NK-92 treated with Interleukin-12 subunit alpha and Interleukin-12 subunit beta, amount 100 ng/mL, for 24 hours (cell line): ENCODE measurements at regions not wholly inside any gene's neighbourhood (a gene's known extent, or its start where the extent isn't known, plus 50 kb on each side); places are given as distances from the start of the nearest gene placed in this dataset.

Experiments
- DNase-seq: peaks from one replicate; lab custom pipeline; 2025; lab: John Stamatoyannopoulos, UW

DNA sequence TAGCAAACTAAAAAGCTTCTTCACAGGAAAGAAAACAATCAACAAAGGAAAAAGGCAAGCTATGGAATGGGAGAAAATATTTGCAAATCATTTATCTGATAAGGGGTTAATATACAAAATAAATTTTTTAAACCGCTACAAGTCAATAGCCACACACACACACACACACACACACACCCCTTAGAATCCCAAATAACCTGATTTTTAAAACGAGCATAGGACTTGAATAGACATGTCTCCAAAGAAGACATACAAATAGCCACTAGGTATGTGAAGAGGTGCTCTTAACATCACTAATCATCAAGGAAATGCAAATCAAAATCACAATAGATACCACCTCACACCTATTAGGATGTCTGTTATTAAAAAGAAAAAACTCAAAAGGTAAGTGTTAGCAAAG lies 187.7 kb downstream of the TRIM27 start:
- DNase-seq = no peak

DNA sequence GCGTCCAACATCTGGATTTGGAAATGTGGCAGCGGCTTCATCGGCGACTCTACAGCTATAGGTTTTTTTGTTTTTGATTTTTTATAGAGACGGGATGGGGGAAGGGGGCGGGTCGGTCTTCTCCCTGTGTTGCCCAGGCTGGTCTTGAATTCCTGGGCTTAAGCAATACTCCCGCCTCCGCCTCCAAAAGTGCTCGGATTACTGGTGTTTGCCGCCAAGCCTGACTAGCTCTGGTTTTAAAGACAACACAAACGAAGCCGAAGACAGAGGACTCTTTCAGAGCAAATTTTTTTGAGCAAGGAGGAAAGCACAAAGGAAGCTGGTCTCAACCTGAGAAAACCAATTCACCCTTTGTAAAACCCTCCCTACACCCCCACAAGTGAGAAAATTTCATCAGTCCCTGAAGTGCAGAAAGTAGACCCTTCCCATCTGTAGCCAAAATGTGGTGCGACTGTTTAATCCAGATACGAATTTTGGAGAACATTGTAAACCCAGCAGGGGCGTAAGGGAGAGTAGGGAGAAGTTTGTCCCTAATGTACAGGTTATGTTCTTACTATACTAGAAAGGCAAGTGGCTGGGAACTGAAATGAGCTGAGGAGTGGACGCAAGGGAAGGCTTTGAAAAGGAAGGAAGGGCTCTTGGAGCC lies 185.9 kb downstream of the TRIM27 start:
- DNase-seq = no peak

DNA sequence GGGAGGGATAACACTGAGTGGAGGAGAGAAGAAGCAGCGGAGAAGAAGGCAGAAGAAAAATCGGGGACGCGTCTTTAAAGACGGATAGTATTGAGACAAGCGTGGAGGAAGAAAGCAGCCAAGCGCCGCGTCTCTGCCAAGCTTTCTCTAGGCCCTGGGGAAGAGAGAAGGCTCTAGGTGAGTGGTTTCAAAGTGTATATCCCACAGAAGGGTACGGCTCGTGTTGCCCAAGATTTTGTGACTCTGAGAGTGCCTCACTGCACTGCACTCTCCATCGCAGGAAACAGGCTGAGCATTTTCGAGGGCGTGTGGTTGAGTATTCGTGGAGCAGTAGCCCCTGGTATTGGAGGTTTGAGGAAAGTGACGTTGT lies 185.4 kb downstream of the TRIM27 start:
- DNase-seq = no peak

DNA sequence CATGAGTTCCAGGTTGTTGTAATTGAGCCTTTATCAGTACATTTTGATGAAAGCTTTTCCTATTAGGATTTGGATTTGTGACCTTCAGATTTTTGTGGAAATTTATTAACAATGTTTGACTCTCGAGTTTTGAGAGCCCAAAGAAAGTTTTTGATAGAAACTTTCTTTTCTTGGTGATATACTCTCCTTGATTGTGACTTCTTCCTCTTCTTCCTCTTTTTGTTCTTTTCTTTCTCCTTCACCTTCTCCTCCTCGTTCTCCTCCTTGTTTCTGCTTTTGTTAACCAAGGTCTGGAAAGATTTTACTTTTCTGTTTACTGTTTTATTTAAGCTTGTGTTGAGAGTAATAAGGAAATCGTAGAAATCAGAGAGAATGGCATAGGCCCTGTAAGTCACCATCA lies 182.4 kb downstream of the TRIM27 start:
- no peak for DNase-seq

DNA sequence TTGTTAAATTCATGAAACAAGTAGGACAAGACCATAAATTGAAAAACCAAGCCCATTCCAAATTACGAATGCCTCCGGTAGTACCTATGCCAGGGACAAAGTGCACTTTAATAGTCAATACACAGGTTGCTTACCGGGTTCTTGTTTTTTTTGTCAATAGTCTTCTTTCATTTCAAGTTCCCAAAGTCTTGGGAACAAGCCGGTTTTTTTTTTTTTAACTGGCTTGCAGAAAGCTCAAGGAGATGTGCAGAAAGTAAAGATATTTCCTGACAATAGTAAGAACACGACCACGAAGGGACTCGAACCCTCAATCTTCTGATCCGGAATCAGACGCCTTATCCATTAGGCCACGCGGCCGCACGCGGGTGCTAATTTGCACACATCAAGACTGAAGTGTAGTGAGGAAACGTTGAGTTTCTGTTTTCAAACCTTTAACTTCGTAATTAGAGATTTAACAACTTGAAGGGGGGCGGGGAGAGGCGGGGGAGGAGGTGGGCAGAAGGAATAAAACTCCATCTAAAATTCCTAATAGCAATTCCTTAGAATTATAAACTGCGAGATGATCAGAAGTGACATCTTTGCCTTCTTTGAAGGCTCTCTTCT lies 181.0 kb downstream of the TRIM27 start:
- DNase-seq = no peak

DNA sequence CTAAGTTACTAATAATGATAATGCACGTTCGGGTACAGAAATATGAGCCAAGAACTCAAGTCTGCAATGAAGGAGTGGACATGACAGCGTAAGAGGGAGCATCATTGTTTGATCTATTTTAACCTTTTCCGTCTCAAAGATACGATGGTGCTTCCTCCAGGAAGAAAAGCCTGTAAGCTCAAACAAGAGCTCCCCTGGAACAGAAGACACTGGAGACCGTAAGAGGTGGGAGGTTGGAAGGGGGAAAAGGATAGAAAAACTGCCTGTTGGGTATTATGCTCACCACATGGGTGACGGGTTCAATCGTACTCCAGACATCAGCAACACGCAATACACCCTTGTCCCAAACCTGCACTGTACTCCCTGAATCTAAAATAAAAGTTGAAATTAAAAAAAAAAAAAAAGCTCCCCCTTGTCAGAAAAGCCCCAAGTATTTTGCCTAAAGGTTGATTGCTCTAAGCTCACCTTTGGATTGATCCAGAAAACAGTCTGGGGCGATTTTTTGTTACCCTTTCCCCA lies 180.5 kb downstream of the TRIM27 start:
- no peak for DNase-seq

DNA sequence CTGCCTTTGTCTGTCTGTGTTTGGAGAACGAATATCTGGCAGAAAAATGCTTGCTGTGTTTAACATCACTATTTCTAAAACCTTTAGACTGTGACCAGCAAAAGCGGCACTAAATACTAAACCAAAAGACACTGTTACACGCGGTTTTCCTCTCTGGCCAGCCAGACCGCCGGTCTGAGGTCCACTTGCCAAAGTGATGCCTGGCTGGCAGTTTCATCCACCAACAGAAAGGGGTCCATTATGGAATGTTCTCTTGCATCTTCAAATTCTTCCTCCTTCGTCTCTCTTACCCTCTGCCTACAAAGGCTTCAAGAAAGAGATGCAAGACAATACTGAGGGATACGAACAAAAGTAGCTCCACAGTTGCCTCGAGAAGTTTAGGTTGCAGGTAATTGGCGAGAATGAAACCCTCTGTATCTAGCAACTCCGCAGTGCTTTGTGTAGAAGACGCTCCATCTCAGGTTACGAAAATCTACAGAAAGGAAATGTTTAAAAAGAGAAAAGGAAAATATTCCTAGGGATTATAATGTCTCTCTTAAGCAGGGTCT lies 176.6 kb downstream of the TRIM27 start:
- no peak for DNase-seq

DNA sequence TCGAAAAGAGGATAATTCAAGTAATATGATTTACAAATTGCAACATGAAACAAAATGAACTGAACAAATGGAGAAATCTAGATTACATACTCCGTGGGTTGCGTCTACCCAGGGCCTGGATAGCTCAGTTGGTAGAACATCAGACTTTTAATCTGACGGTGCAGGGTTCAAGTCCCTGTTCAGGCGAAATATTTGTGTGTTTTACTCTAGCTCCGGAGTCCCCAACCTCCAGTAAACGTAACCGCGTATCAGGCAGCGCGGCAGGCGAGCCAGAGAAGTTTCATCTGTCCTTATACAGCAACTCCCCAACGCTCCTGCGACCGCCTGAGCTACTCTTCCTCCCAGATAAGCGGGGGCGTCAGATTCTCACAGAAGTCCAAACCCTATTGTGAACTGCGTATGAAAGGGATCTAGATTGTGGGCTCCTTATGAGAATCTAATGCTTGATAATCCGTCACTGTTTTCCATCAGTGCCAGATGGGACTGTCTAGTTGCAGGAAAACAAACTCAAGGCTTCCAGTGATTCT lies 176.1 kb downstream of the TRIM27 start:
- no peak for DNase-seq

DNA sequence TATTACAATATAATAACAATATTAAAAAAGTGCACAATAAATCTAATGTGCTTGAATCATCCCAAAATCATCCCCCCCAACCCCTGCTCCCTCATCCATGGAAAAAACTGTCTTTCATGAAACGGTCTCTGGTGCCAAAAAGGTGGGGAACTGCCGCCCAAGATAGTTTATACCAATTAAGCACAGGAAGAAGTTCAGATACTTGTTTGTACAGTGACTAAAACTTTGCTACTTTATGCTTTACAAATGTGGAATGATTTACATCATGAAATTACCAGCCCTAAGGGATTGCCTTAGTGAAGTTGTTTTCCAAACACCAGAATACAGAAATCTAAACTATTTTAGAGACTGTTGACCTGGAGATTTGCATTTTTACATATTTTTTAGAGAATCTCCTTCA lies 175.6 kb downstream of the TRIM27 start:
- no peak for DNase-seq

DNA sequence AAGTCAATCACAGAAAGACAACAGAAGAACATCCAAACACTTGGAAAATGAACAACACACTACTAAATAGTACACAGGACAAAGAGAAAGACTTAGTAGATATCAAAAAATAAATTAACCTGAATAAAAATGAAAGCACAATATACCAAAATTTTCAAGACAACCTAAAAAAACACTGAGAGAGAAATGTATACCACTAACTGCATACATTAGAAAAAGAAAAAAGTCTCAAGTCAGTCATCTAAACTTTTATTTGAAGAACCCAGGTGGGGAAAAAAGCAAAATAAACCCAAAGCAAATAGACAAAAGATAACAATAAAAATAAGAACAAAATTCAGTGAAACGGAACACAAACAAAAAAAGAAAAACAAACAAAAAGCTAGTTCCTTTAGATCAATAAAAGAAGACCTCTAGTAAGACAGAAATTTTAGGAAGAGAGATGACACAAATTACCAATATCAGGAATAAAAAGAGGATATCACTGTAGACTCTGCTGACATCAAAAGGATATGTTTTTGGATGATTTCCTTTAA lies 172.8 kb downstream of the TRIM27 start:
- DNase-seq = no peak

DNA sequence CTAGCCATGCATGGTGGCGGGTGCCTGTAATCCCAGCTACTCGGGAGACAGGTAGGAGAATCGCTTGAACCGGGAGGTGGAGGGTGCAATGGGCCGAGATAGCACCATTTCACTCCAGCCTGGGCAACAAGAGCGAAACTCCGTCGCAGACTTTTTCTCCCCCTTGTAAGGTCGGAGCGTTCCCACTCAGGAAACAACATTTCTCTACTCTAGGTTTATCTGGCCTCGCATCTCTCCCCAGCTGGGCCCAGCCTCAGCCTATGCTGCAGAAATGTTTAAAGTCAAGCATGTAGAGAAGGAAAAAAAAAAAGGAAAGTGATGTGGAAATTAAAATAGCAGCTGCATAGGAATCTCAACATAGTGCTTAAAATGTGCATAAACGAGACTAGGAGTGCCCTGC lies 172.3 kb downstream of the TRIM27 start:
- no peak for DNase-seq

DNA sequence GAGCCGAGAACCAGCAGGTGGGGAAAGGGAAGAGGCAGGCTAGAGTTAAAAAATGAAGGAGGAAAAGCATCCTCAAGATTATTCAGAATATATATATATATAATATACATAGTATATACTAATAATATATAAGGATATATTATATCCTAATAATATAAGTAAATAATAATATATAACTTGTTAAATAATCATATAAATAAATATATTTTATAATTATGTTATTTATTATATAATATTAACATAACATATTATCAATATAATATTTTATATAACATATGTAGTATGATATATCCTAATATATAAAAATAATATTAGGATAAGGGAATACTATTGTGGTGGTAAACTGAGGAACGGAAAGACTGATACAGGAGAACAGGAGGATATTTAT lies 171.8 kb downstream of the TRIM27 start:
- DNase-seq = no peak

DNA sequence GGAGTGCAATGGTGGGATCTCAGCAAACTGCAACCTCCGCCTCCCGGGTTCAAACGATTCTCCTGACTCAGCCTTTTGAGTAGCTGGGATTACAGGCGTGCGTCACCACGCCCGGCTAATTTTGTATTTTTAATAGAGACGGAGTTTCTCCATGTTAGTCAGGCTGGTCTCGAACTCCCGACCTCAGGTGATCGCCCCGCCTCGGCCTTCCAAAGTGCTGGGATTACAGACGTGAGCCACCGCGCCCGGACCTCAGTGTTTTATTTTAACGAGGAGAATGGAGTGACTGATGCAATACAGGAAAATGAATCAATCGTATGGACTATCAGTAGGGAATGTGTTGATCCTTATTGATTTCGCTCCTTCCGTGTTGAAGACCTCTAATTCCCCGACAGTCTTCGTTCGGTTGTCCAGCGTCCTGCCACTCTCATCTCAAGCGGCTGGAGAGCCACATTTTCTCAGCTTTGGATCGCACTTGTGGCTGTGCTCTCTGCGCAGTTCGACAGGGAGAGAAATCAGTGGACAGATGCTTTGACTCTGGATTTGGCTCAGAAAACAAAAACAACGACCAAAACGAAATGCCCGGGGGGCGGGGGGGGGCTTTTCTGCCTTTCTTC lies 166.2 kb downstream of the TRIM27 start:
- no peak for DNase-seq

DNA sequence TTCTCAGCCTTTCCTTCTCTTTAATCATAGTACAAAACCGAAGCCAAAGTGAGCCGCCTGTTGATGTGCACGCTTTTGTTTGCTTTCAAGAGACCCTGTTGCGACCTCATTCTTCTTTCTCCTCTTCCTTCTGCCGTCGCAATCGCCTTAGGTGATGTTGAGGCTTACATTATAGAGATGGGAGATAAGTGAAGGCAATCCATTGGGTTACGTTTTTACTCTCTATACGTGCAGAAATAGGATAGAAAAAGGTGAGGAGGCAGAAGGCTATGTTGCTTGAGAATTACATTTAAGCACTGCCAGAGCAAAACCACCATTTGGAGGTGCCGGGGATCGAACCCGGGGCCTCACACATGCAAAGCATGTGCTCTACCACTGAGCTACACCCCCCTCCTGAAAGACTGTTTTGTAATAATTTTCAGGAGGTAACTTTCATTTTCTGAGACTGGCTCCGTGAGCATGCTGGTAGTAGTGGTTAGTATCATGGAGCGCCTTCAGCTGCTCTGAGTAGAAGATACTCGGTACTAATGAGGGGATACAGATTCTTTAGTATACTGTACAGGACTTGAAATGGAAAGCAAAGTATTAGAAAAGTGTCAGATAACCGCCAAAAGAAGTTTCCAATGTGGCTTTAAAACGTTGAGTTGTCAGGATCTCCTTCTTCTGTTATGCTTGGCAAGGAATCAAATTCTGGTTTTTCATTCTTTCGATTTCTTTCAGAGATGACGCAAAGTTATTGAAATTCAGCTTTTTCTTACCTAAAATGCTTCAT lies 165.6 kb downstream of the TRIM27 start:
- DNase-seq = no peak

DNA sequence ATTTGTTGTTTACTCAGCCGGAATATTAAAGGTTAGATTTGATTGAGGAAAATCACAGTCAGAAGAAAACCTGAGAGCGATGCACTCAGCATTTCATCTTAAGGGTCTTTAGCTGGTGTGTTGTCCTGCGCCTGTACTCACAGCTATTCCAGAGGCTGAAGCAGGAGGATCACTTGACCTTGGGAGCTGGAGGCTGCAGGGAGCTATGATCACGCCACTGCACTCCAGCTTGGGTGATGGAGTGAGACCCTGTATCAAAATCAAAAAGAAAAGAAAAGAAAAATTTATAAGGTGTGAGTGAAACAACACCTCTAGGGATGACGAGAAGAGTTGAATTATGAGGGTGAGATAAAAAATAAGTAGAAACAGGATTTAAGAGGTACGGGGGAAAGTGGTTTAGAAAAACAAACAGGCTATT lies 165.0 kb downstream of the TRIM27 start:
- DNase-seq = no peak

DNA sequence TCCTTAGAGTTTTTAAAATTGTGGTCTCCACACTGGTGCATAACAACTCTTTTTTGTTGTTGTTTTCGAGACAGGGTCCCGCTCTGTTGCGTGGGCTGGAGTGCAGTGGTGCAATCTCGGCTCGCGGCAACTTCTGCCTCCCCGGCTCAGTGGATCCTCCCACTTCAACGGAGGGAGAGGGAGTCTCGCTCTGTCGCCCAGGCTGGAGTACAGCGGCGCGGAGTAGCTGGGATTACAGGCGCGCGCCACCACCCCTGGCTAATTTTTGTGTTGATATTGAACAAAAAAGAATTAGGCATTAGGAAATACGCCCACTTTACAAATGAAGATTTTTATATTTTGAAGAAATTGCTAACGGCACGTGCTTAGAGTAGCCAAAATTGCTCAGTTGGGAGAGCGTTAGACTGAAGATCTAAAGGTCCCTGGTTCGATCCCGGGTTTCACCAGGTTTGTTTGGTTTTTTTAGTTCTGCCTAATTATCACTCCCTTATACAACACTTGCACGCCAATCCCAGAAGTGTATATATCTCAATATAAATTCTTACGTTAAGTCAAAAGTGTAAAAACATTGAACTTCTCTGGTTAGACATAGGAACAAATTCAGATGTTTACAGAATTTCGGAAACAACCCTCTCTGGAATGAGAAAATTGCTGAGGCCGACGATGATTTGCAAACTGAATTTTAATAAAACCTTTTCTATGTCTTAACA lies 159.6 kb downstream of the TRIM27 start:
- no peak for DNase-seq

DNA sequence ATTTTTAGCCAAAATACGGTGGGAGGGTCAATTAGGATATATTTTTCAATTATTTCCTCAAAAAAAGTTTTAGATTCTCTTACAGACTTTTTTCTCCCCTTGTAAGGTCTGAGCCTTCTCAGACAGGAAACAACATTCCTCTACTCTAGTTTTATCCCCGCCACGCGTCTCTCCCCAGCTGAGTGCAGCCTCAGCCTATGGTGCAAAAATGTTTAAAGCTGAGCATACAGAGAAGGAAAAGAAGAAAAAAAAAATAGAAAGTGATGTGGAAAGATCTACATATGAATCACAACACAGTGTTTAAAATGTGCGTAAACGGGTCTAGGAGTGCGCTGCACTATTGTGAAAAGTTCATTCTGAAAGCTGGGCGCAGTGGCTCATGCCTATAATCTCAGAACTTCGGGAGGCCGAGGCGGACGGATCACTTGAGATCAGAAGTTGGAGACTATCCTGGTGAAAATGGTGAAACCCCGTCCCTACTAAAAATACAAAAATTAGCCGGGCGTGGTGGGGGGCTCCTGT lies 159.0 kb downstream of the TRIM27 start:
- DNase-seq = no peak

DNA sequence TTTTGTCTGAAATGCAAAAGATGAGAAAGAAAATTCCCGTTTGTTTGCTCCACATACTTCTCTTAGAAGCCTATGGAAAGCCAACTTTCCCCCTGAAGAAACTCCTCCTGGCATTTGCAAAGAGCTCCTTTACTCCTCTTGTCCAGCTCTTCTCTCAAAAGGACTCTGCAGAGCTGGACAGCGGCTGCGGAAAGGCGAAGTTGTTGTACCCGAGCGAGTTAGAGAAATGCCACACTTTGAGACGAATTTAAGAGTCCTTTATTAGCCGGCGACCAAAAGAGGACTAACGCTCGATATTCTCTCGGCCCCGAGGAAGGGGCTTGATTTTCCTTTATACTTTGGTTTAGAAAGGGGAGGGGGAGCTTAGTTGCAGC lies 157.8 kb downstream of the TRIM27 start:
- DNase-seq = no peak

DNA sequence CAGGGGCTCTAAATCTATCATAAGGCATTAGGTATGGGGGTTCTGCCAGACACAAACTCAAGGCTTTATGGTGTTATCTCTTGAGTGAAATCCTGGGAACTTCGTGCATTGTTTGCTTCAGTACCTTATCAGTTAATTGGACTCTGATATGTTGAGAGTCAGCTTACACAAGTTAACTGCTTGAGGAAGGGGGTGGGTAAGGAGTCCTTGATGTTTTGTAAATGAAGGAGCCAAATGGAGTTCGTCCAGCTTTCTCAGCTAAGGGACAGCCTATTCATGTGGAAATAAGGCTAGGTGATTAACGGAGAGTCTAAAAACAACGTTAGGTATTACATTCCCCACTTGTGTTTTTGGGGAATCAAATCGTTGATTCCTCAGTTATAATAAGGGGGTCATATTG lies 157.4 kb downstream of the TRIM27 start:
- DNase-seq = no peak

DNA sequence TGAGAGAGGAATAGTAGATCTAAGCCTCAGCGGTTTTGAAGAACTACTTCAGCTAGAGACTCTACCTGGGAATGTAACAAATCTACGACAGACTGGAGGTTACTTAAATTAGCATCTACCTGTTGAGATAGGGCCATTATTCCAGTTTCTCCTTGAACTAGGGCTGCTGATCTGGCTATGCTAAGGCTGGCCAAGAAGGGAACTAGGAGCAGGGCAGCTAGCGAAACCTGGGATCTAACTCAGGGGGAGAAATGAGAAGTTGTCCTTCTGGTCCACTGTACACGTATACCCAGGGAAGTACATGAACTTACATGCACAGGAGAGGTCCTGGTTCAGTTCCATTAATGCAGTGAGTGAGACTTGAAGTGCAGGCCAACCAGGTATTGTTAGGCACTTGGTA lies 156.7 kb downstream of the TRIM27 start:
- DNase-seq = no peak

DNA sequence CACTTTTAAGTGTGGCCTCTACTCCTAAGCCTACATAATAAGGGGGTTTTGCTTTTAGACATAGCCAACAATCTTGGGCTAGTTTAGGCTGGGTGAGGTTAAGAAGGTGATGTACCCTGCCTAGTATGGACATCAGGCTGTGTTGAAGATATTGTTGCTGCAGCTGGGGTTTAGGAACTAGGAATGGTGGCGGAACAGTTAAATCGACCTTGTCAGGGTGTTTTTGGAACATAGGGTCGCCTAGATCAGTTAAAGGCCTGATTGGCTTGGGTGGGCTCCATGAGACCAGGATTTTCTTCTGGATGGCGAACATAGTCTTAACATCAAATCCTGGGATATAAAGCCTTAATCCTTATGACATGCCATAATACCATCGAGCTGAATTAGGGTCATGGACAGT lies 156.1 kb downstream of the TRIM27 start:
- DNase-seq = no peak
